OCI-LY3 (cell line): ENCODE measurements at regions not wholly inside any gene's neighbourhood (a gene's known extent, or its start where the extent isn't known, plus 50 kb on each side); places are given as distances from the start of the nearest gene placed in this dataset.

Experiments
- CTCF ChIP-seq: fragments of 200-600, 300-600 bp; sonication (generic); IDR thresholded peaks from 2 replicates; pipeline ENCODE4 v1.5.1; 2014; ENCODE audit warnings: antibody characterized with exemption, low read length, low read depth
- EZH2phosphoT487 ChIP-seq: fragments of 200-600 bp; shearing (Covaris generic); IDR thresholded peaks from 2 replicates; pipeline ENCODE4 v1.6.1; 2018; ENCODE audit warnings: antibody characterized with exemption, mixed run types, low read depth

GRCh38 chr4:146122398-146122797 lies 53.1 kb upstream of the LSM6 start:
- no peak for TF ChIP-seq CTCF
- TF ChIP-seq EZH2phosphoT487, result no peak
